ENCODE measurements at regions not wholly inside any gene's neighbourhood (a gene's known extent, or its start where the extent isn't known, plus 50 kb on each side); places are given as distances from the start of the nearest gene placed in this dataset.

DNA sequence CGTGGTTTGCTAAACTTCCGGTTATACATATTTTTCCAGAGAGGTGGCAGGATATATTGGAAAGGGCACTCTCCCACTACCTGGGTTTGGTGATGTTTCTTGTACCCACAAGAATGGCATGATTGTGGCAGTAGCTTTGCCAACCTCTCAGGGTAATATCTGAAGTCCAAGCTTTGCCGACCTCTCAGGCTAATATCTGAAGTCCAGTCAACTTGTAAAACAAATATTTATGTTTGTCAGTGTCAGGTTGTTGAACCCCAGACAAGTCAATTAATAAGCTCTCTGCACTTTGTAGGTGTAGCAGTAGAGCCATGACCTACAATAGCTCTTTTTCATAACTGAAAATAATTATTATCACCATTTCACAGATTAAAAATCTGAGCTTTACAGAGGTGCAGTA, 167.0 kb downstream of the POU4F1 start:
- TF ChIP-seq, protein P1, sequence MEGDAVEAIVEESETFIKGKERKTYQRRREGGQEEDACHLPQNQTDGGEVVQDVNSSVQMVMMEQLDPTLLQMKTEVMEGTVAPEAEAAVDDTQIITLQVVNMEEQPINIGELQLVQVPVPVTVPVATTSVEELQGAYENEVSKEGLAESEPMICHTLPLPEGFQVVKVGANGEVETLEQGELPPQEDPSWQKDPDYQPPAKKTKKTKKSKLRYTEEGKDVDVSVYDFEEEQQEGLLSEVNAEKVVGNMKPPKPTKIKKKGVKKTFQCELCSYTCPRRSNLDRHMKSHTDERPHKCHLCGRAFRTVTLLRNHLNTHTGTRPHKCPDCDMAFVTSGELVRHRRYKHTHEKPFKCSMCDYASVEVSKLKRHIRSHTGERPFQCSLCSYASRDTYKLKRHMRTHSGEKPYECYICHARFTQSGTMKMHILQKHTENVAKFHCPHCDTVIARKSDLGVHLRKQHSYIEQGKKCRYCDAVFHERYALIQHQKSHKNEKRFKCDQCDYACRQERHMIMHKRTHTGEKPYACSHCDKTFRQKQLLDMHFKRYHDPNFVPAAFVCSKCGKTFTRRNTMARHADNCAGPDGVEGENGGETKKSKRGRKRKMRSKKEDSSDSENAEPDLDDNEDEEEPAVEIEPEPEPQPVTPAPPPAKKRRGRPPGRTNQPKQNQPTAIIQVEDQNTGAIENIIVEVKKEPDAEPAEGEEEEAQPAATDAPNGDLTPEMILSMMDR (IDR thresholded peaks at IDR 0.05; ENCODE audit: low read length) = no peak
- no peak for TF ChIP-seq EZH2 (IDR thresholded peaks at IDR 0.05; ENCODE audit: borderline replicate concordance, low read length)

All from OCI-LY1 (cell line).